ENCODE measurements at regions not wholly inside any gene's neighbourhood (a gene's known extent, or its start where the extent isn't known, plus 50 kb on each side); places are given as distances from the start of the nearest gene placed in this dataset.

- Histone ChIP-seq H3K36me3 (no peaks in the 10 kb centered on the region), H3K9me3 (no peaks in the 10 kb centered on the region), H3K27ac (no peak overlapping the region), H3K4me1 (ENCODE audit: insufficient read depth) (no peaks in the 10 kb centered on the region), H3K4me3 (no peak overlapping the region), H3K27me3 (no peaks in the 10 kb centered on the region)
- DNase-seq, result no peak
- TF ChIP-seq EP300 (IDR thresholded peaks at IDR 0.05) (no peak), POLR2A (IDR thresholded peaks at IDR 0.05) (no peak)
- TF ChIP-seq, protein P1, sequence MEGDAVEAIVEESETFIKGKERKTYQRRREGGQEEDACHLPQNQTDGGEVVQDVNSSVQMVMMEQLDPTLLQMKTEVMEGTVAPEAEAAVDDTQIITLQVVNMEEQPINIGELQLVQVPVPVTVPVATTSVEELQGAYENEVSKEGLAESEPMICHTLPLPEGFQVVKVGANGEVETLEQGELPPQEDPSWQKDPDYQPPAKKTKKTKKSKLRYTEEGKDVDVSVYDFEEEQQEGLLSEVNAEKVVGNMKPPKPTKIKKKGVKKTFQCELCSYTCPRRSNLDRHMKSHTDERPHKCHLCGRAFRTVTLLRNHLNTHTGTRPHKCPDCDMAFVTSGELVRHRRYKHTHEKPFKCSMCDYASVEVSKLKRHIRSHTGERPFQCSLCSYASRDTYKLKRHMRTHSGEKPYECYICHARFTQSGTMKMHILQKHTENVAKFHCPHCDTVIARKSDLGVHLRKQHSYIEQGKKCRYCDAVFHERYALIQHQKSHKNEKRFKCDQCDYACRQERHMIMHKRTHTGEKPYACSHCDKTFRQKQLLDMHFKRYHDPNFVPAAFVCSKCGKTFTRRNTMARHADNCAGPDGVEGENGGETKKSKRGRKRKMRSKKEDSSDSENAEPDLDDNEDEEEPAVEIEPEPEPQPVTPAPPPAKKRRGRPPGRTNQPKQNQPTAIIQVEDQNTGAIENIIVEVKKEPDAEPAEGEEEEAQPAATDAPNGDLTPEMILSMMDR (IDR thresholded peaks at IDR 0.05), result no peak
- intact Hi-C loops (cut with DNase I), result no loop called here
Measured at GRCh38 chr9:28379082-28379481, 805.8 kb upstream of the C9orf72 start.

- WGBS, 3 donors, result 76 to 83% (median 82%) methylated on average over 3 of the region's 3 CpGs
- Histone ChIP-seq H3K4me3 (no peak overlapping the region), H3K36me3 (no peaks in the 10 kb centered on the region), H3K9me3 (no peaks in the 10 kb centered on the region), H3K4me1 (ENCODE audit: insufficient read depth) (no peaks in the 10 kb centered on the region), H3K27ac (no peak overlapping the region), H3K27me3 (no peaks in the 10 kb centered on the region)
- DNase-seq, result no peak
- no peak for TF ChIP-seq EP300 (IDR thresholded peaks at IDR 0.05)
- TF ChIP-seq POLR2A (IDR thresholded peaks at IDR 0.05), result no peak
- intact Hi-C loops (cut with DNase I), result no loop called here
Measured at GRCh38 chr9:28389411-28389810, 816.1 kb upstream of the C9orf72 start.

- H3K27ac ChIP-seq, result no peak overlapping the region
- no peak overlapping the region for H3K4me3 ChIP-seq
- no peaks in the 10 kb centered on the region for H3K4me1 ChIP-seq (ENCODE audit: insufficient read depth)
- no peaks in the 10 kb centered on the region for H3K27me3 ChIP-seq
- TF ChIP-seq, protein P1 (IDR thresholded peaks at IDR 0.05), result no peak
- TF ChIP-seq POLR2A (IDR thresholded peaks at IDR 0.05) (no peak), EP300 (IDR thresholded peaks at IDR 0.05) (no peak)
- H3K9me3 ChIP-seq, result no peaks in the 10 kb centered on the region
- H3K36me3 ChIP-seq, result no peaks in the 10 kb centered on the region
- intact Hi-C loops (cut with DNase I), result no loop called here
- no peak for DNase-seq
Measured at GRCh38 chr9:28394774-28395173, 821.5 kb upstream of the C9orf72 start.

DNA sequence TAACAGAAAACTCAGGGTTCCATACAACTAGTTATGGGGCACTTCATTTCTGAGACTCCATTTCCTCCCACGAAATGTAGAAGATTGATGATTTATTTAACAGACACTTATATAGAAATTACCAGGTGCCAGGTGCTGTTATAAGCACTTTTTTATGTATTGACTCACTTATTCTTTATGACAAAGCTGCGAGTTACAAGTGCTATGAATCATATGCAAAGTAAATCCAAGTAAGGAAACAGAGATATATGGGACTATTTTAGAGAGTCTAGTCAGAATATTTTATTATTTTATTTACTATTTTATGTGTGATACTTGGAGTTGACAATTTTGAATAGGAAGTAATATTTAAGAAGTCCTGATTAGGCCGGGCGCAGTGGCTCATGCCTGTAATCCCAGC, 822.8 kb upstream of the C9orf72 start:
- intact Hi-C loops (cut with DNase I), result no loop called here
- Histone ChIP-seq H3K4me1 (ENCODE audit: insufficient read depth) (no peaks in the 10 kb centered on the region), H3K9me3 (no peaks in the 10 kb centered on the region), H3K4me3 (no peak overlapping the region), H3K27ac (no peak overlapping the region), H3K36me3 (no peaks in the 10 kb centered on the region), H3K27me3 (no peaks in the 10 kb centered on the region)
- no peak for DNase-seq
- 83 to 93% (median 89%) methylated on average over 4 of the region's 4 CpGs for WGBS, 3 donors
- TF ChIP-seq EP300 (IDR thresholded peaks at IDR 0.05) (no peak), POLR2A (IDR thresholded peaks at IDR 0.05) (no peak)
- TF ChIP-seq, protein P1 (IDR thresholded peaks at IDR 0.05), result no peak

DNA sequence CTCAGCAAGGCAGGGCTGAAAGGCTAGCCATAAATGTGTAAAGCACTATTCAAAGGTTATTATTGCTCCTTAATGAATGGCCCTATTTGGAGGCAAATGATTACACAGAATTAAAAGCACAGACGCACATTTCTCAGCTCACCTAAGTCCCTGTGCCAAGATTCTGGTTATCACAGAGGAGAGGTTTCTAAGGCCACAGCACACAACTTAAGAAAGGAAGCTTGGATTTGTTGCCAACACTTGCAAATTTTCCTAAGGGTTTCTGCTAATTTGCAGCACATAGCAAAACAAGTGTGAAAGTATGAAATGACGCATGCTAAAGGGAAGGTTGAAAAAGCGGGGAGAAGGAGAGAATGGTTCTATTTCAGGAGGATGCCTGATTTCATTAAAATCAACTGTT, 834.1 kb upstream of the C9orf72 start:
- H3K9me3 ChIP-seq, result no peaks in the 10 kb centered on the region
- no peaks in the 10 kb centered on the region for H3K36me3 ChIP-seq
- H3K27me3 ChIP-seq, result no peaks in the 10 kb centered on the region
- intact Hi-C loops (cut with DNase I), result no loop called here
- no peak overlapping the region for H3K4me3 ChIP-seq
- no peak overlapping the region for H3K27ac ChIP-seq
- no peaks in the 10 kb centered on the region for H3K4me1 ChIP-seq (ENCODE audit: insufficient read depth)
- TF ChIP-seq, protein P1 (IDR thresholded peaks at IDR 0.05), result no peak
- no peak for TF ChIP-seq POLR2A (IDR thresholded peaks at IDR 0.05)
- TF ChIP-seq EP300 (IDR thresholded peaks at IDR 0.05), result no peak
- 9 to 19% (median 11%) methylated on average over 3 of the region's 3 CpGs for WGBS, 3 donors
- no peak for DNase-seq

All from ovary (tissue), 7 donors.